SK-N-SH treated with all-trans-retinoic acid at 6 μM for 48 hours (cell line): ENCODE measurements at regions not wholly inside any gene's neighbourhood (a gene's known extent, or its start where the extent isn't known, plus 50 kb on each side); places are given as distances from the start of the nearest gene placed in this dataset.

ENCODE experiments used
- ATAC-seq: fragments of 200-7000 bp; cut with Tn5 transposase; 3 replicates; pipeline ENCODE4 v1.9.1; 2020; ENCODE audit warnings: mild to moderate bottlenecking, moderate library complexity
- ARNTL ChIP-seq: fragments of 450-650 bp; formaldehyde crosslinking; IDR thresholded peaks from 2 replicates; pipeline ENCODE4 v1.5.0; 2020; ENCODE audit warnings: low read depth, mild to moderate bottlenecking, moderate library complexity, borderline replicate concordance
- BACH2 ChIP-seq: fragments of 250-450 bp; sonication (Bioruptor Pico); IDR thresholded peaks from 2 replicates; pipeline ENCODE4 v1.9.0; 2021; ENCODE audit warnings: mild to moderate bottlenecking, borderline replicate concordance
- CSDC2 ChIP-seq: fragments of 250-450 bp; sonication (Bioruptor Pico); IDR thresholded peaks from 2 replicates; pipeline ENCODE4 v1.5.0; 2020; ENCODE audit warnings: mild to moderate bottlenecking, moderate library complexity
- ESRRG ChIP-seq: fragments of 250-450 bp; sonication (Bioruptor Pico); IDR thresholded peaks from 2 replicates; pipeline ENCODE4 v1.6.1; 2021; ENCODE audit warnings: mild to moderate bottlenecking
- ISL1 ChIP-seq: fragments of 250-450 bp; sonication (Bioruptor Pico); IDR thresholded peaks from 2 replicates; pipeline ENCODE4 v2.1.2; 2022; ENCODE audit warnings: mild to moderate bottlenecking, moderate library complexity
- OSR1 ChIP-seq: fragments of 250-450 bp; sonication (Bioruptor Pico); IDR thresholded peaks from 2 replicates; pipeline ENCODE4 v1.8.0; 2022; ENCODE audit warnings: moderate library complexity, mild to moderate bottlenecking, inconsistent platforms
- PPARA ChIP-seq: fragments of 250-450 bp; sonication (Bioruptor Pico); IDR thresholded peaks from 2 replicates; pipeline ENCODE4 v1.5.0; 2020; ENCODE audit warnings: mild to moderate bottlenecking, borderline replicate concordance
- RARB ChIP-seq: fragments of 250-450 bp; sonication (Bioruptor Pico); IDR thresholded peaks from 2 replicates; pipeline ENCODE4 v1.8.0; 2021; ENCODE audit warnings: mild to moderate bottlenecking, moderate library complexity
- SNAI2 ChIP-seq: fragments of 250-450 bp; sonication (Bioruptor Pico); IDR thresholded peaks from 2 replicates; pipeline ENCODE4 v1.5.0; 2020; ENCODE audit warnings: mild to moderate bottlenecking, moderate library complexity
- TOX ChIP-seq: fragments of 250-450 bp; sonication (Bioruptor Pico); IDR thresholded peaks from 2 replicates; pipeline ENCODE4 v1.8.0; 2021; ENCODE audit warnings: mild to moderate bottlenecking, moderate library complexity, borderline replicate concordance
- ZC3H10 ChIP-seq: fragments of 250-450 bp; sonication (Bioruptor Pico); IDR thresholded peaks from 2 replicates; pipeline ENCODE4 v1.5.1; 2021; ENCODE audit warnings: mild to moderate bottlenecking, moderate library complexity
- ZFP3 ChIP-seq: fragments of 250-450 bp; sonication (Bioruptor Pico); IDR thresholded peaks from 2 replicates; pipeline ENCODE4 v1.5.0; 2020; ENCODE audit warnings: mild to moderate bottlenecking, moderate library complexity
- ZFP30 ChIP-seq: fragments of 450-650 bp; formaldehyde crosslinking; IDR thresholded peaks from 2 replicates; pipeline ENCODE4 v1.5.0; 2022; ENCODE audit warnings: mild to moderate bottlenecking, moderate library complexity
- ZNF565 ChIP-seq: fragments of 450-650 bp; formaldehyde crosslinking; conservative IDR thresholded peaks from 2 replicates; pipeline ENCODE4 v1.5.0; 2020; ENCODE audit warnings: low read depth, mild to moderate bottlenecking, moderate library complexity
- ZNF70 ChIP-seq: fragments of 450-650 bp; formaldehyde crosslinking; IDR thresholded peaks from 2 replicates; pipeline ENCODE4 v1.5.0; 2020; ENCODE audit warnings: mild to moderate bottlenecking, moderate library complexity
- ZNF8 ChIP-seq: fragments of 450-650 bp; formaldehyde crosslinking; IDR thresholded peaks from 2 replicates; pipeline ENCODE4 v1.5.0; 2020; ENCODE audit warnings: mild to moderate bottlenecking, moderate library complexity
- TF ChIP-seq, protein P1 (sequence below): fragments of 250-450 bp; sonication (Bioruptor Pico); IDR thresholded peaks from 2 replicates; pipeline ENCODE4 v1.5.1; 2021; ENCODE audit warnings: mild to moderate bottlenecking, moderate library complexity
- TF ChIP-seq, protein P2 (sequence below): fragments of 250-450 bp; sonication (Bioruptor Pico); IDR thresholded peaks from 2 replicates; pipeline ENCODE4 v1.8.0; 2020; ENCODE audit warnings: mild to moderate bottlenecking, moderate library complexity, borderline replicate concordance
- TF ChIP-seq, protein P3 (sequence below): fragments of 250-450 bp; sonication (Bioruptor Pico); IDR thresholded peaks from 2 replicates; pipeline ENCODE4 v1.8.0; 2021; ENCODE audit warnings: low read depth, mild to moderate bottlenecking, moderate library complexity, borderline replicate concordance
- TF ChIP-seq, protein P4 (sequence below): fragments of 250-450 bp; sonication (Bioruptor Pico); IDR thresholded peaks from 2 replicates; pipeline ENCODE4 v1.5.1; 2020; ENCODE audit warnings: low read depth, mild to moderate bottlenecking, moderate library complexity

DNA sequence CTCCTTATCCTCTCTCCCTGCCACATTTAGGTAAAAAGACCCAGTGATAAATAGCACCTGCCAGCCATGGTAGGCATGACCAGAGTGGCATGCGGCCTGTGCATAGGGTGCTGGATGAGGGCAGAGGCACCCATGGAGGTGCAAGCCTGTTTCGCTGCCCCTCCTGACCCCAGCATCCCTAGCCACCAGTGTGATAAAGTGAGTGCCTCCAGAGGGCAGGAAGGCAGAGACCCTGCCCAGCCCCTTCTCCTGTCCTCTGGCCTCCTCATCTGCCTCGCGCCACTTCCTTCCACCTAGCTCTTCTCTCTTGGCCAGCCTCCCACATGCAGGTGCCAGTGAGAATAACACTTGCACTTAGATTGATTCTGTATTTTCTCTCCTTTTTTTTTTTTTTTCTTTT lies 108.3 kb upstream of the FUT8 start:
- TF ChIP-seq SNAI2 (CRISPR knock-in tag) (no peak), ZNF70 (CRISPR knock-in tag) (no peak), OSR1 (CRISPR knock-in tag) (no peak), BACH2 (no peak), TOX (CRISPR knock-in tag) (no peak), ZFP30 (CRISPR knock-in tag) (no peak), ARNTL (no peak), ZNF565 (no peak), RARB (CRISPR knock-in tag) (no peak), PPARA (no peak), ESRRG (no peak), ISL1 (CRISPR knock-in tag) (no peak), CSDC2 (CRISPR knock-in tag) (no peak)
- TF ChIP-seq, protein P1, sequence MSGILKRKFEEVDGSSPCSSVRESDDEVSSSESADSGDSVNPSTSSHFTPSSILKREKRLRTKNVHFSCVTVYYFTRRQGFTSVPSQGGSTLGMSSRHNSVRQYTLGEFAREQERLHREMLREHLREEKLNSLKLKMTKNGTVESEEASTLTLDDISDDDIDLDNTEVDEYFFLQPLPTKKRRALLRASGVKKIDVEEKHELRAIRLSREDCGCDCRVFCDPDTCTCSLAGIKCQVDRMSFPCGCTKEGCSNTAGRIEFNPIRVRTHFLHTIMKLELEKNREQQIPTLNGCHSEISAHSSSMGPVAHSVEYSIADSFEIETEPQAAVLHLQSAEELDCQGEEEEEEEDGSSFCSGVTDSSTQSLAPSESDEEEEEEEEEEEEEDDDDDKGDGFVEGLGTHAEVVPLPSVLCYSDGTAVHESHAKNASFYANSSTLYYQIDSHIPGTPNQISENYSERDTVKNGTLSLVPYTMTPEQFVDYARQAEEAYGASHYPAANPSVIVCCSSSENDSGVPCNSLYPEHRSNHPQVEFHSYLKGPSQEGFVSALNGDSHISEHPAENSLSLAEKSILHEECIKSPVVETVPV = no peak
- TF ChIP-seq, protein P2, sequence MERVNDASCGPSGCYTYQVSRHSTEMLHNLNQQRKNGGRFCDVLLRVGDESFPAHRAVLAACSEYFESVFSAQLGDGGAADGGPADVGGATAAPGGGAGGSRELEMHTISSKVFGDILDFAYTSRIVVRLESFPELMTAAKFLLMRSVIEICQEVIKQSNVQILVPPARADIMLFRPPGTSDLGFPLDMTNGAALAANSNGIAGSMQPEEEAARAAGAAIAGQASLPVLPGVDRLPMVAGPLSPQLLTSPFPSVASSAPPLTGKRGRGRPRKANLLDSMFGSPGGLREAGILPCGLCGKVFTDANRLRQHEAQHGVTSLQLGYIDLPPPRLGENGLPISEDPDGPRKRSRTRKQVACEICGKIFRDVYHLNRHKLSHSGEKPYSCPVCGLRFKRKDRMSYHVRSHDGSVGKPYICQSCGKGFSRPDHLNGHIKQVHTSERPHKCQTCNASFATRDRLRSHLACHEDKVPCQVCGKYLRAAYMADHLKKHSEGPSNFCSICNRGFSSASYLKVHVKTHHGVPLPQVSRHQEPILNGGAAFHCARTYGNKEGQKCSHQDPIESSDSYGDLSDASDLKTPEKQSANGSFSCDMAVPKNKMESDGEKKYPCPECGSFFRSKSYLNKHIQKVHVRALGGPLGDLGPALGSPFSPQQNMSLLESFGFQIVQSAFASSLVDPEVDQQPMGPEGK (CRISPR knock-in tag) = no peak
- TF ChIP-seq, protein P3, sequence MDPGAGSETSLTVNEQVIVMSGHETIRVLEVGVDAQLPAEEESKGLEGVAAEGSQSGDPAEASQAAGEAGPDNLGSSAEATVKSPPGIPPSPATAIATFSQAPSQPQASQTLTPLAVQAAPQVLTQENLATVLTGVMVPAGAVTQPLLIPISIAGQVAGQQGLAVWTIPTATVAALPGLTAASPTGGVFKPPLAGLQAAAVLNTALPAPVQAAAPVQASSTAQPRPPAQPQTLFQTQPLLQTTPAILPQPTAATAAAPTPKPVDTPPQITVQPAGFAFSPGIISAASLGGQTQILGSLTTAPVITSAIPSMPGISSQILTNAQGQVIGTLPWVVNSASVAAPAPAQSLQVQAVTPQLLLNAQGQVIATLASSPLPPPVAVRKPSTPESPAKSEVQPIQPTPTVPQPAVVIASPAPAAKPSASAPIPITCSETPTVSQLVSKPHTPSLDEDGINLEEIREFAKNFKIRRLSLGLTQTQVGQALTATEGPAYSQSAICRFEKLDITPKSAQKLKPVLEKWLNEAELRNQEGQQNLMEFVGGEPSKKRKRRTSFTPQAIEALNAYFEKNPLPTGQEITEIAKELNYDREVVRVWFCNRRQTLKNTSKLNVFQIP = no peak
- no peak for ATAC-seq

DNA sequence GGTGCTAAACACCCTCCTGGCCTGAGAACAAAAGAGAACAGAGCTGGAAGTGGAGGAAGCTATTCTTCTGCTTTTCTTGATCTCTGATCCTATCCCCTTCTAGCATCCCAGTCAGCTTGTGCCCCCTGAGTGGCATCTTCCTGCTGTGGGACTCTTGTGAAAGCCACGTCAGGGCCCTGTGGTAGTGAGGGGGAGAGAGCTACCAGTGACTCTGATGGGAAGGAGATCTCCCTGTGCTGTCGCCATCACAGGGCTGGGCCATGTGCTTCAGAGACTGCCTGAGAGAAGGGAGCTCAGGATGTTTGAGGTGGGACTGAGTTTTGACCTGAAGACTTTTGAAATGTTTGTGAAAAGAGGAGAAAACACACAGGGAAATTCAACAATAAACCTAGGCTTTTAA lies 107.6 kb upstream of the FUT8 start:
- no peak for ATAC-seq
- TF ChIP-seq TOX (CRISPR knock-in tag) (no peak), ARNTL (no peak), ISL1 (CRISPR knock-in tag) (no peak)
- TF ChIP-seq, protein P4, sequence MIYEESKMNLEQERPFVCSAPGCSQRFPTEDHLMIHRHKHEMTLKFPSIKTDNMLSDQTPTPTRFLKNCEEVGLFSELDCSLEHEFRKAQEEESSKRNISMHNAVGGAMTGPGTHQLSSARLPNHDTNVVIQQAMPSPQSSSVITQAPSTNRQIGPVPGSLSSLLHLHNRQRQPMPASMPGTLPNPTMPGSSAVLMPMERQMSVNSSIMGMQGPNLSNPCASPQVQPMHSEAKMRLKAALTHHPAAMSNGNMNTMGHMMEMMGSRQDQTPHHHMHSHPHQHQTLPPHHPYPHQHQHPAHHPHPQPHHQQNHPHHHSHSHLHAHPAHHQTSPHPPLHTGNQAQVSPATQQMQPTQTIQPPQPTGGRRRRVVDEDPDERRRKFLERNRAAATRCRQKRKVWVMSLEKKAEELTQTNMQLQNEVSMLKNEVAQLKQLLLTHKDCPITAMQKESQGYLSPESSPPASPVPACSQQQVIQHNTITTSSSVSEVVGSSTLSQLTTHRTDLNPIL = no peak

DNA sequence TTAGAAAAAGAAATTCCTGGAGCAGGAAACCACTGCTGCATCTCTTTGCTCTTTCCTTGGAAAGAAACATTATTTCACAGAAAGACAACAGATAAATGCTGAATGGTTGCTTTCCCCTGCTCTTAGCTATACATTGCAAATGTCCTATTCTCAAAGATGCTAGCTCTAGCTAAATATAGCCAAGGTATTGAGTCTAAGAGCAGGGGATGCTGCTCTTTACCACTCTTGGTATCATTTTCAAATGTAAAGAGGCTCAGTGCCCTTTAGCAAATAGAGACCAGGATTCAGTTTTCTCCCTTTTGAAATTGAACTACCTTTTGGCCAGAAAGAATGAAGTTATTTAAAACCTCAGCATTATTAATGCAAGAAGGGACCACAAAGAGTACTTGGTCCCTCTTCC lies 104.0 kb upstream of the FUT8 start:
- TF ChIP-seq OSR1 (CRISPR knock-in tag) = no peak
- no peak for TF ChIP-seq TOX (CRISPR knock-in tag)
- no peak for ATAC-seq

DNA sequence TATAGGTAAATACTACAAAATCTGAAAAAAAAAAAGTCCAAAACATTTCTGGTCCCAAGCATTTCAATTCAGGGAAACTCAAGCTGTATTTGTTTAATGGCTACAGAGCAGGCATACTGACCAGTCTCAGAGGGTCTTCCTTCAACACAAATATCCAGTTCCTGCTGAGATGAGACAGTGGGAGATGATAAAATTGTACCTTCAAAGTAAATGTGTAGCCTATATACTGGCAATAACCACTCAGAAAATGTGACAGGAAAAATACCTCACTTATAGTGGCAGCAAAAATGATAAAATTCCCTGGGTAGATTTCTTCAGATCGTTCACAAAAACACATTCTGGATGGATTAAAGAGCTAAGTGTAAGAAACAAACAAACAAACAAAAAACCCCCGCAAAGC lies 102.0 kb upstream of the FUT8 start:
- TF ChIP-seq, protein P1 = no peak
- TF ChIP-seq ZC3H10 (no peak), ZNF565 (no peak), ZNF8 (no peak), OSR1 (CRISPR knock-in tag) (no peak), CSDC2 (CRISPR knock-in tag) (no peak), ARNTL (no peak), ZFP3 (CRISPR knock-in tag) (no peak), ISL1 (CRISPR knock-in tag) (no peak), BACH2 (no peak)
- TF ChIP-seq, protein P2 (CRISPR knock-in tag) = no peak
- TF ChIP-seq, protein P3 = no peak
- TF ChIP-seq, protein P4 = no peak
- no peak for ATAC-seq
